GM21619 (cell line): ENCODE measurements at regions not wholly inside any gene's neighbourhood (a gene's known extent, or its start where the extent isn't known, plus 50 kb on each side); places are given as distances from the start of the nearest gene placed in this dataset.

Experiments used
- ATAC-seq: cut with Tn5 transposase; IDR thresholded peaks from one replicate; pipeline ENCODE4 v1.9.1; 2021; ENCODE audit not compliant: unreplicated experiment

DNA sequence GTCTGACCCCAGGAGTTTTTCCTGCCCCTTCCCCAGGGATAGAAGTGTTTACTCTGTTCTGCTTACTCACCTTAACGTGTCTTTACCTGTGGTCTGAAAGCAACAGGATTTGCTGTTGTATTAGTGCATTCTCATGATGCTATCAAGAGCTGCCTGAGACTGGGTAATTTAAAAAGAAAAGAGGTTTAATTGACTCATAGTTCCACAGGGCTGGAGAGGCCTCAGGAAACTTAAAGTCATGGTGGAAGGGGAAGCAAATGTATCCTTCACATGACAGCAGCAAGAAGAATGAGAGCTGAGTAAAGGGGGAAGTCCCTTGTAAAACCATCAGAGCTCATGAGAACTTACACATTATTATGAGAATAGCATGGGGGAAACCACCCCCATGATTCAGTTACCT lies 240.4 kb downstream of the SNAPC1 start:
- ATAC-seq, result no peak

DNA sequence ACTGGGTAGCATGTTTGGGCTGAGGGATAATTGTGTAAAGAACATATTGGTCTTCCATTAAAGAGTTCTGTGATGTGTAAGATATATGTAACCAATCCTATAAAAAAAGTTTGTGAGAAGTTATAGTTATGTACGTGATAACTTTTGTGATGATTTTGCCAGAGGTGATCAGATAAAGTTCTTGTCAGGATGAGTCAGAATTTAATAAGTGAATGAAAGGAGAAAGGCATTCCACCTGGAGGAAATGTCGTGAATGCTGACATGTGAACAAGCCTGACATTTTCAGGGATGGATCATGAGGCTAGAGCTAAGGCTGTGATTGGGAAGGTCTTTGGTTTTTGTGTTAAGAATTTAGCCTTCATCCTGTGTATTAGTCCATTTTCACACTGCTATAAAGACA lies 241.5 kb downstream of the SNAPC1 start:
- no peak for ATAC-seq

DNA sequence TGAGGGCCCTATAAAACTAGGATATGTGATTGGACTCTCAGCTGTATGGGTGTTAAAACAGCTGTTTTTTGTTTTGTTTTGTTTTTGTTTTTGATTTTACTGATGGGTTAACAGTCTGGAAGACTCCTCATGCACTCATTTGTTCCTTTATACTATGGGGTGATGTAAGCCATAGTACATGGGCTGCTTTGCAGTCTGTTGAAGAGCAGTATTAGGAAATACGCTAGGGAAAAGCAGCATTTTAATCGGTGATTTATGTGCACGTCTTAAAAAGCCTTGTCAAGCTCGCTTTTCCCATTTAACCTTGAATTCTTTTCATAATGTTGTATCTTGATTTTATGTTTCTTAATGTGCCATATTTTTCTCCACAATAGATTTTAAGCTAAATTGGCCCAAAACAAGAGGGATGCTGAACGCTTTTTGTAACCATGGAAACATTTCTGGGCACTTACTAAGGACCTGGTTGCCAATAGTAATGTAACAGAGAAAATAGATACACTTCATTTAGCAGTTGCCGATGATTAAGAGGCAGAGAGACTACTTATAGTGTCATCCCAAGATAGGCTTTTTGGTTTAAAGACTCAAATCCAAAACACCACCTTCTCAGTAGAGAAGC lies 244.0 kb downstream of the SNAPC1 start:
- no peak for ATAC-seq

DNA sequence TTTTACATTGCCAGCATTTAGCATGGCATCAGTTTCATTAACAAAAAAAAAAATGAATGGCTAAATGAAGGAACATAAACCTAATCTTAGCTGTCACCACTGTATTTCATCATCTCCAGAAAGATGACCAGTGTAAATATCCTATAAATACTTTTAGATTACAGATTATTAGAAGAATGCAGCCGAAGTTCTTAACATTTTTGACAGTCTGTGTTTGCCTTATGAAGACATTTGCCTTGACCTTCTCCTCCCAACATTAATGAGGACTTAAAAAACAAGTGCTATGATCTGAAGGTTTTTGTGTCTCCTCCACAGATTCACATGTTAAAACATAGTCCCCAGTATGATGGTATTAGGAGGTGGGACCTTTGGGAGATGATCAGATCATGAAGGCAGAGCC lies 253.0 kb downstream of the SNAPC1 start:
- ATAC-seq, result no peak

DNA sequence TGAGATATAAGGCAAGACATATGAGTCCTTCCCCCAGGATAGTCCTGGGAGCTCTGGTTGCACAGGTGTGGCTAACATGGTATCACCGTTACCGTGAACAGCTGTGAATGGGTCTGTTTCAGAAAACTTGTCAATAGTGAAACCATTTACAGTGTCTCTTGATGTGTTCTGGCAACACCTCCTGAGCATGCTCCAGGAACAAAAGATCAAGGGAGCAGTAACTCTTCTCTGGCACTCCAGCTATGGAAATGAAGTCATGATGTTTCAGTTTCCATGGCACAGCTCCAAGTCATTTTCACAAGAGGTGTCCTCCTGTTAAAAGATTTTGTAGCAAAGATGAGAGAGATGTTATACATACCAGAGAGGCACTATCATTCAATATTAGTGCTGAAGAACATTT lies 253.7 kb downstream of the SNAPC1 start:
- no peak for ATAC-seq

DNA sequence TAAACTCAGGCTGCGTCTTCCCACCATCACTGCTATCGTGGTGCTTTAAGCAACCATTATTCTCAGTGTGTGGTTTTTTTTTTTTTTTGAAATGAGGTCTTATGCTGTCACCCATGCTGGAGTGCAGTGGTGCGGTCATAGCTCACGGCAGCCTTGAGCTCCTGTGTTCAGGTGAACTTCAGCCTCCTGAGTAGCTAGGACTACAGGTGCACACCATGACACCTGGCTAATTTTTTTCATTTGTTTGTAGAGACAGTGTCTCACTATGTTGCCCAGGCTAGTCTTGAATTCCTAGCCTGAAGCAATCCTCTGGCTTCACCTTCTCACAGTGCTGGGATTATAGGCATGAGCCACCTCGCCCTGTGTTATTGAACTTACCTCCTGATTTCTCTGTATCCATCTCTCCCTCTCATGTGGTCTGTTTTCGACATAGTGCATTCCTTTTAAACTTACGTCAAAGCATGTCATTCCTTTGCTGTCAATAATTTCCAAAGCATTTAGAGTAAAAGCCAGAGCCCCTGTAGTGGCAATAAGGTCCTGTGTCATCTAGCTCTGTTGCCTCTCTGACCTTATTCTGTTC lies 255.5 kb downstream of the SNAPC1 start:
- no peak for ATAC-seq

DNA sequence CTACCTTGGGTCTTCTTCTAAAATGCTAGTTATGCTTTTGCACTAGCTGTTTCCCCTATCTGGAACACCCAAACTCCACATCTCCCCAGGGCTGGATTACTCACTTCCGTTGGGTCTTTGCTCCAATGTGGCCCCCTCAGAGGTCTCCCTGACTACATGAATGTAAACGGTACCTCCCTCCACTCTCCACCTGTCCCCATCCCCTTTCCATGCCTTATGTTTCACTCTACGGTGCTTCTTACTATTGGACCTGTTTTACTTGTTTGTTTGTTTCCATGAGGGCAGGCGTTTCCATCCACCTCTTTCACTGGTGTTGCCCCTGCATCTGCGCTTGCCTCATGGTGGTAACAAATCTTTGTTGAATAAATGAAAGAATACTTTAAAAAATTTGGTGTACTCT lies 256.4 kb downstream of the SNAPC1 start:
- no peak for ATAC-seq

DNA sequence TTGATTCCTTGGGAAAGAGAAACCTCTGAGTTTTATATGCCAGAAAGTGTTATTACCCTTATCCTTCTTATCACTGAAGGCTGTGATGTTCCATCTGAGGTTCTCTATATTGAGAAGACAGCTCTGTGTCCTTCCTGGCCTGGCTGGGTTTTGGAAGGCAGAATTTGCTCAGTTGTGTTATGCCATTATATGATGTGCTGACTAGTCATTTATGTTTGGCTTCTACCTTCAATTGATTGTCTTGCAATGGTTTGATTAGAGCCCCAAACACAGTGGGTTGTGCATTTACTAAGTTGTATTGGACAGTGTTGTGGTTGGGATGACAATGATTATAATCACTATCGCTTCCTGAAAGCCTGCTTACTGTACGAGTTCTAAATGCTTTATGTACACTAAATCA lies 265.7 kb downstream of the SNAPC1 start:
- no peak for ATAC-seq

DNA sequence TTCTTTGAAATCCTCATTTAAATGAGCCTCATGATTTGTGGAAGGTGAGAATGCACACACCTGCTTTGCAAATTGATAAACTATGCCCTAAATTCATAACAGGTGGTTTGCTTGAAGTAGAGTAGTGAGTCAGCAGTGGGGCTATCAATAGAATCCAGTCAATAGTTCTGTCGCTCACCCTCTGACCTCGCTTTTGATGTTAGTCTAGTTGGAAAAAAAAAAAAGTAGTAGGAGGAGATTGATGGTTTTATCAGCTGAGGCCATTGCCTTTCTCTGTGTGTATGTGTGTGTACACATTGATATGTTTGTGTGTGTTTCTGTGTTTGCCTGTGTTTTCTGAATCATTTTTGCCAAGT lies 267.3 kb downstream of the SNAPC1 start:
- peak; percentile 66 for ATAC-seq

DNA sequence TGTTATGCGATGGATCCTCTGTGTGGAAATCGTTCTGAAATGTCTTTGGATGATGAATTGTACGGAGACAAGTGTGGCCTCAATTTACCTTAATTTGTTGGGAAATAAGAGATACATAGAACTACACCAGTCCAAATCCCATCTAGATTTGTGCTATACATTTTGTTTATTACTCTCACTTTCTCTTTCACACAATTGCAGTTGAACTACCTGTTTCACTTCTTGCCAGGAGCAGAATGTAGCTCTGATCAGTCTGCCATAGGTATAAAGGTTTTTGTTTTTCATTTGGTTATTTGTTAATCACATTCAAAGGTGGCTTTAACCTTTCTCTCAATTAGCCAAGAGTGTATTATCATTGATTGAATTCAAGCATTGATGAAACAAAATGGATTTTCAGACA lies 268.2 kb downstream of the SNAPC1 start:
- no peak for ATAC-seq

DNA sequence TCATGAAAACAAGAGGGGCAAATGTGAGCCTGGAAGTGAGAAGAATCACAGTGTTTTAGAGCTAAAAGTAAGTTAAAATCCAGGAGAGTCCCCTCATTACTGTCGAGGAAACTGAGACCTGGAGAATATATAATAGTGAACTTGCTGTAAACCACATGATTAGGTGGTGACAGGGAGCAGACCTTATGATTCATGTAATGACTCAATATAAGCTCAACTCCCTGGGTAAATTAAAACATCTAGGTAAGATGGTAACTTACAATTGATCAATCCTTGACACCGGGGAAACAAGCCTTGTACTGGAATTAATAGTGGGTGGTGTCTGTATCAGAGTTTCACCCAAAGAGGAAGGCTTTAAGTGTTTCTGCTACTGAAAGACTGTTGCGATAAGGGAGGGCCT lies 269.3 kb downstream of the SNAPC1 start:
- ATAC-seq, result no peak

DNA sequence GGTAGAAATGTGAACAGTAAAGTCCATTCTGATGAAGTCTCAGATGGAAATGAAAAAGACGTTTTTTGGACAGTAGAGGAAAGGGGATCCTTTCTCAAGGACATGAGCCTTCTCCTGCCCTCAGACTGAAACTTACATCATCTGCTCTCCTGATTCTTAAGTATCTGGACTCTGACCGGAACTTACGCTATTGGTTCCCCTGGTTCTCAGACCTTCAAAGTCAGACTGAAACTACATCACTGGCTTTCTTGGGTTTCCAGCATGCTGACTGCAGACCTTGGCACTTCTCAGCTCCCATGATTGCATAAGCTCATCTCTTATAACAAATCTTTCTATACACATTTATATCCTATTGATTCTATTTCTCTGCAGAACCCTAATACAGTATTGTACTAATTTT lies 291.0 kb downstream of the SNAPC1 start:
- ATAC-seq, result peak; percentile 57

DNA sequence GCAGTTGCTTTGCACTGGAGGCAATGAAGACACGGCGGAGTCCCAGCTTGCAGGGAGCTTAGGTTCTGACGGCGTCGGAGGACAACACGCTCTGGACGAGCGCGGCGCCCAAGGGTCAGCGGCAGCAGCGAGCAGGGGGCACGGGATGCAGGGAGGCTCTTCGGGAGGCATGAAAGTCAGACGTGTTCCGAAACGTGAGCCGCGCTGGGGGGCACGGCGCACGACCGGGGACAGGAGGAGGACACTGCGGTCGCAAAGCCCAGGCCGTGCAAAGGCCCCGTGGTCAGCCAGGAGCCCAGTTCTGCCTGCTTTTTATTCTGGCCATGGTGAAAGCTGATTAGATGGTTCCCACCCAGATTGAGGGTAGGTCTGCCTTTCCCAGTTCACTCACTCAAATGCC lies 294.6 kb downstream of the SNAPC1 start:
- ATAC-seq, result no peak

DNA sequence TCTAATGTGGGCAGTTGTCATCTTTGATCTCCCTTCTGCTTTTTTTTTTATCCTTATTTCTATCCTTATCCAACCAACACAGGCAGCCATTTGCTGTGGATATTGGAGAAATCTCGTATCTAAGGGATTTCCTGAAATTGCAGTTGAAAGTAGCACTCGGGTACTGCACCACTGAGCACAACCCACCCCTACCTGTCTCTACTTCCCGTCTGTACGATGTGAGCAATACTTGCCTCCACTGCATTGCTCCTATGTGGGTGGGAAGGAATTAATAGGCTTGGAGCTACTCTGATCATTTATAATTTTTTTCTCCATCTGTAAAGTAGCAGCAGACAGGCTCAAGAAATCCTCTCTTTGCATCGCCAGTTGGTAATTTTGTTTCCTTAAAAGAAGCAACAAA lies 300.4 kb downstream of the SNAPC1 start:
- no peak for ATAC-seq

DNA sequence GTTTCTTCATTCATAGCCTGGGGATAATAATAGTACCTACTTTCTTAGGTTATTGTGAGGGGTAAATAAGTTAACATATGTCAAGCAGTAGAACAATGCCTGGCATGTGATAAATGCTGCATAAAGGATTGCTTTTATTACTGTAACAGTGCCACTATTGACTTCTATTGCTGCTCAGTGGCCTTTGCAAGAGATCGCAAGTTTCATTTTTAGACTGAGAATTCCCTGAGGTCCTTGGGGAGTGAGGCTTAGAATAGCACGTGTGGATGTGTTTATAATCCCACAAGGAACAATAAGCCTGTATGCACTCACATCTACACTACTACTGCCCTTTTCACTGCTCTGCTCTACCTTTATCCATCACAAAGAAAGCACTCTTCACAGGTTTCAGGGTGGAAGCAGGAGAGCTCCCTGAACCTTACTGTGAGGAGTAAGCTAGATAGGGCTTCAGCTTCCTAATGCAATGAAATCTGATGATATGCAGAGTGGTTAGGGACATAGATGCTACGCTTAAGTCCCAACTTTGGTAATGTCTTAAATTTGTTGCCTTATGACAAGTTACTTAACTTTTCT lies 302.6 kb downstream of the SNAPC1 start:
- no peak for ATAC-seq

DNA sequence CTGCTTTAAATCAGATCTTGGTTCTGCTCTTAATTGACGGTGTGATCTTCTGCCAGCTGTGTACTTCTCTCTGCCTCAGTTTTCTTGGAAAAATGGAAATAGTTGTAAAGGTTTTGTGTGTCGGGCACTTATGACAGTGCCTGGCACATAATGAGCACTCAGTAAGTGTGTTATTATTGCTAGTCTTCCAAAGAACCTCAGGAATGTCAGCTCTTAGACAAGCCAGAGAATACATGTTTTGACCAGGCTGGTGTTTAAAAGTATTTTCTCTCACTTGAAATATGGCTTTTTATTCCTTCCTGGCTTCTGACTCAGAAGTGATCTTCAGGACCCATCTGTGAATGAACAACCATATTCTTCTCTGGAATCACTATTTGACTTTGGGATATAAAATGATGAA lies 304.1 kb downstream of the SNAPC1 start:
- ATAC-seq, result no peak

DNA sequence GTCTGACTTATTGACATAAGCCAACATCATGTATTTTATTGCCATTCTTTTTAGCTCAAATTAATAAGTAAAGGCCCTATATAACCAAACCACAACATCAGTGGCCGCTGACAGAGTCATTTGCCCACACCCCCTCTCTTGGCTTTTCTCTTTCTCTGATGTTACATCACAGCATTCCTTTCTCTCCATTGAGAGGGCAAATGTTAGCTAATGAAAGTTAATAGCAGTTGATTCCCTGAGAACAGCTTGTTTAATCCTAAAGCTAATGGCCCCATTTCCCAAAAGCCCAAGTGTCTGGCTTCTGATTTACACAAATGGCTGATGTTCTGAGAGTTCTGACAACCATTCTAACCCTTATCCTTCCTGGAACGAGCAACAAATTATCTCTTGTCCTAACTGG lies 308.8 kb downstream of the SNAPC1 start:
- ATAC-seq, result no peak

DNA sequence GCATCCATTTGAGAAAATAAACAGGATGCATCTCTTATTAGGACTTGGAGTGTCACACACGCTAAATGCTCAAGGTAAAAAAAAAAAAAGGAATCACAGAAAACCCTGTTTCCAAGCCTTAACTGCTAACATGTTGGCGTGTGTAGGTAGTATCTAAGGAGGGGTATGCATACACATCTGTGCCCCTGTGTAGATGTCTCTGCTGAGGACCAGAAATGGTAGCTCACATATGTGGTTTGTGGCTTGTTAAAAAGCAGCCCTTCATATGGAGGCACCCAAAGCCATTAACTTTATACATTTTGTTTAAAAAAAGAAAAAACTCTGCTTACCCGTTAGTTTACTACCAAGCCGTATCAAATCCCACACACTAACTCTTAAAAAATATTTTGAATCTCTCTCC lies 314.1 kb downstream of the SNAPC1 start:
- no peak for ATAC-seq

DNA sequence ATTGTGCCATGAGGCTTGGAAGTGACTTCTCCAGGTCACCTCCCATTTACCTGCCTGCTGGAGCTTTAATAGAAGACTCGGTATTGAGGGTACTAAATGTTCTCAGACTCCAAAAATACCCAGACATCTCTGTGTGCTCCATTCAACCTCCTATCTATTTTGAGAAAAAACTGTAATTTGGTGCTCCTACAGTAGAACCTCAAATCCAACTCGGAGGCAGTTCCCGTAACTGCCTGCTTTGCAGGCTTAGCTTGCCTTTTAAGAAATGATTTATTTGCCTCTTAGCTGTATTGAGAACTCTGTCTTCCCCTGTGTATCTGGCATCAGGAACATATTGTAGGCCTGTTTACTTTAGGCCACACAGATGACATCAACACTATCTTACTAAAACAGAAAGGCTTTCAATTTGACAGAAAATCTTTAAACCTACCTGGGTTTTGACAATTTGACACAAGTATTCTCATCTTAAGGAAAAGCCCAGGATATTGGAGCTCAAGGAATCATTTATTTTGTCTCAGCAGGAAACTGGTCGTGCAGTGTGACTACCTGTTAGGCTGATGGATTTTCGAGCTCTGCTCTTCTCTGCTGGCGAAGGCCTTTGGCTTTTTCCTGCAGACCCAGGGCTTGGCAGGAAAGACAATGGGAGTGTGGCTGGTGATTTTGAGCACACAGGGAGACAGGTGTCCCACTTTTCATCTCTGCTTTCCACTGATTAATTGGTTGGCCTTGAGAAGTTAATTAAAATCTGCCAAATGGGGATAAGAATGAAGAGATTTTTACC lies 314.8 kb downstream of the SNAPC1 start:
- no peak for ATAC-seq

DNA sequence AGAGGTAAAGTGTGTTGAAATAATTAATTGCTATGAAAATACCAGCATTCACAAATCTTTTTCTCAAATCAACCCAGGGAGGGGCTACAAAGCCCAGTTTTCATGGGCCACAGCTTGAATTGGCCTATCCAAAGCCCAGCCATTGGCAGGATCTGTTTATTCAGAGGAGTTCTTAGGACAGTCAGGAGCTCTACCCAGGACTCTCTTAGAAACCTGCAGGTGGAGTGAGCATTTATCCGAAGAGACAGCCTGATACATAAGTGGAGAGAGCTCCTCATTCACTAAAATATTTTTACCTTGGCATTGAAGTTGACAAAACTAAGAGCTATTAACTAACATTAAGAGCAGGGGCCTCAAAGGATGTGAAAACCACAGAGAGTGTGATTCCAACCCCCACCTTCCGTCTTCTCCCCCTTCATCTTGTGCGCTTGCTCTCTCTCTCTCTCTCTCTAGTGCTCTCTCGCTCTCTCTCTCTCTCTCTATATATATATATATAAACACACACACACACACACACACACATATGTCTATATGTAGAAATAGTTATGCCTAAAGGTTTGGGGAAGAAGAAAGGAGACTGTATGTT lies 315.5 kb downstream of the SNAPC1 start:
- ATAC-seq, result no peak

DNA sequence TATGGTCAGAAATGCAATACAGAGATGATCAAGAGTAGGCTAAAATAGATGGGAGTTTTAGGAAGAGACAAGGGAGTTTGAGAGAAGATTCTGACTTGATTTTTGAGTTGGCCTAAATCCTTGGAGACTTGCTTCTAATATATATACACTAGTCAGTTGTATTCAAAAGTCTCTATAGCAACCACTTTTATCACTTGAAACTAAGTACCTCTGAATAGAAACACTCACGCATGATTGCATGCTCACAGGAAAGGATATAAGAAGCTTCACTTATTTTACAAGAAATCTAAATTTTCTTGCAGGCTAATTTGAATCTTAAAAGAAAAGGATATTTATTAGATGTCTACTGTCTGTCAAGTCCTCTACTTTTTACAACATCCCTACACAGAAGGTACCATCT lies 316.8 kb downstream of the SNAPC1 start:
- ATAC-seq, result peak; percentile 50

DNA sequence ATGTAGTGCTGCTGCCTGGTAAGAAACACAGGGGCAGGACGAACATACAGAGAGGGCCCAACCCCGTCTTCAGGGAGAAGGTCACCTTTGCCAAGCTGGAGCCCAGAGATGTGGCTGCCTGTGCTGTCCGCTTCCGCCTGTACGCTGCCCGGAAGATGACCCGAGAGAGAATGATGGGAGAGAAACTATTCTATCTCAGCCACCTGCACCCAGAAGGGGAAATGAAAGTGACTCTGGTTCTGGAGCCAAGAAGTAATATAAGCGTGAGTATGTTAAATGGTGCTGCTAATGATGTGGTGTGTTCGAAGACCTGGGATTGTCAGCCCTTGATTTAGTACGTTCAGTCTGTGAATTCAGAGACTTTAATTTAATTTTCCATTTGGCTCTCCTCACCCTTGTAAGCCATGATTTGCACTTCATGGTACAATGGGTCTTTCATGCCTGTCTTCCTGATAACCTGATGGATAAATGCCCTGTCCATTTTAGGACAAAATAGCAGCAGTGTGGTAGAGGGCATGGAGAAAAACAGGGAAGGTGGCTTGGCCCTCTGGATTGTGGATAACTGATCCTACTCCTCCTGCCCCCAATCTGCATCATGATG lies 318.9 kb downstream of the SNAPC1 start:
- peak; percentile 91 for ATAC-seq
